ENCODE measurements at regions not wholly inside any gene's neighbourhood (a gene's known extent, or its start where the extent isn't known, plus 50 kb on each side); places are given as distances from the start of the nearest gene placed in this dataset.
"Not testable (repeated sequence)": the region's sequence is repeated elsewhere in the genome, so short reads cannot be mapped to it uniquely, and the experiment has no call there.

GRCh38 chr1:146322893-146323292 lies 94.1 kb upstream of the NOTCH2NLA start:
- not testable (repeated sequence) for DNase-seq

- not testable (repeated sequence) for DNase-seq
Measured at GRCh38 chr1:146318715-146319114, 89.9 kb upstream of the NOTCH2NLA start.

GRCh38 chr1:146317785-146318184 lies 89.0 kb upstream of the NOTCH2NLA start:
- not testable (repeated sequence) for DNase-seq

- not testable (repeated sequence) for DNase-seq
Measured at GRCh38 chr1:146314449-146315246, 85.8 kb upstream of the NOTCH2NLA start.

- DNase-seq: not testable (repeated sequence)
Measured at GRCh38 chr1:146310579-146310978, 81.8 kb upstream of the NOTCH2NLA start.

- DNase-seq: not testable (repeated sequence)
Measured at GRCh38 chr1:146309427-146309826, 80.6 kb upstream of the NOTCH2NLA start.

GRCh38 chr1:146308892-146309291 lies 80.1 kb upstream of the NOTCH2NLA start:
- DNase-seq: not testable (repeated sequence)

GRCh38 chr1:146308152-146308551 lies 79.3 kb upstream of the NOTCH2NLA start:
- DNase-seq: not testable (repeated sequence)

- DNase-seq: not testable (repeated sequence)
Measured at GRCh38 chr1:146307632-146308031, 78.8 kb upstream of the NOTCH2NLA start.

- DNase-seq: not testable (repeated sequence)
Measured at GRCh38 chr1:146306651-146307050, 77.8 kb upstream of the NOTCH2NLA start.

- not testable (repeated sequence) for DNase-seq
Measured at GRCh38 chr1:146305442-146305841, 76.6 kb upstream of the NOTCH2NLA start.

GRCh38 chr1:146298575-146298897 lies 69.7 kb upstream of the NOTCH2NLA start:
- DNase-seq: not testable (repeated sequence)

- not testable (repeated sequence) for DNase-seq
Measured at GRCh38 chr1:146297781-146298574, 69.2 kb upstream of the NOTCH2NLA start.

- not testable (repeated sequence) for DNase-seq
Measured at GRCh38 chr1:146292940-146293936, 64.4 kb upstream of the NOTCH2NLA start.

- not testable (repeated sequence) for DNase-seq
Measured at GRCh38 chr1:146292424-146292823, 63.6 kb upstream of the NOTCH2NLA start.

- not testable (repeated sequence) for DNase-seq
Measured at GRCh38 chr1:146287881-146288280, 59.1 kb upstream of the NOTCH2NLA start.

- not testable (repeated sequence) for DNase-seq
Measured at GRCh38 chr1:146284760-146285159, 55.9 kb upstream of the NOTCH2NLA start.

GRCh38 chr1:146283527-146283880 lies 54.7 kb upstream of the NOTCH2NLA start:
- DNase-seq: not testable (repeated sequence)

- not testable (repeated sequence) for DNase-seq
Measured at GRCh38 chr1:146282807-146283526, 54.1 kb upstream of the NOTCH2NLA start.

- DNase-seq: not testable (repeated sequence)
Measured at GRCh38 chr1:146281522-146281921, 52.7 kb upstream of the NOTCH2NLA start.

GRCh38 chr1:146278758-146279157 lies 49.9 kb upstream of the NOTCH2NLA start:
- DNase-seq: not testable (repeated sequence)

Measured in skin of body (tissue), 1 donor.